Astrocyte (in vitro differentiated cells and primary cell): ENCODE measurements at regions not wholly inside any gene's neighbourhood (a gene's known extent, or its start where the extent isn't known, plus 50 kb on each side); places are given as distances from the start of the nearest gene placed in this dataset.

Source experiments
- DNase-seq: peaks from one replicate; pipeline ENCODE4 v3.0.0-alpha.2; 2010; ENCODE audit warnings: low read depth
- FAIRE-seq: peaks from 2 replicates; lab custom pipeline; 2011; peaks lifted over from hg19 to GRCh38; lab: Jason Lieb, UNC
- H2AFZ ChIP-seq: 2 replicates; pipeline ENCODE4 v1.6.0; 2012; ENCODE audit warnings: low read depth, low read length, inconsistent platforms
- H3K27ac ChIP-seq: 2 replicates; pipeline ENCODE4 v1.5.1; 2011; ENCODE audit warnings: low read depth, low read length, inconsistent platforms
- H3K27me3 ChIP-seq: 2 replicates; pipeline ENCODE4 v1.6.0; 2011; ENCODE audit warnings: low read length, inconsistent platforms; ENCODE audit not compliant: insufficient read depth
- H3K36me3 ChIP-seq: 2 replicates; pipeline ENCODE4 v1.5.1; 2011; ENCODE audit warnings: low read length, inconsistent platforms; ENCODE audit not compliant: insufficient read depth
- H3K4me1 ChIP-seq: 2 replicates; pipeline ENCODE4 v1.5.1; 2011; ENCODE audit warnings: low read length, inconsistent platforms; ENCODE audit not compliant: insufficient read depth
- H3K4me2 ChIP-seq: 2 replicates; pipeline ENCODE4 v1.6.0; 2012; ENCODE audit warnings: low read length, inconsistent platforms
- H3K4me3 ChIP-seq: 2 replicates; pipeline ENCODE4 v1.5.1; 2011; ENCODE audit warnings: low read depth, mild to moderate bottlenecking, low read length, inconsistent platforms; ENCODE audit not compliant: insufficient read depth
- H3K79me2 ChIP-seq: 2 replicates; pipeline ENCODE4 v1.6.0; 2012; ENCODE audit warnings: mild to moderate bottlenecking, low read length, inconsistent platforms; ENCODE audit not compliant: insufficient read depth
- H3K9ac ChIP-seq: 2 replicates; pipeline ENCODE4 v1.6.0; 2012; ENCODE audit warnings: mild to moderate bottlenecking, low read length, inconsistent platforms
- H3K9me3 ChIP-seq: 2 replicates; pipeline ENCODE4 v1.5.1; 2012; ENCODE audit warnings: low read depth, mild to moderate bottlenecking, low read length, inconsistent platforms; ENCODE audit not compliant: insufficient read depth
- H4K20me1 ChIP-seq: 2 replicates; pipeline ENCODE4 v1.6.0; 2012; ENCODE audit warnings: low read length, inconsistent platforms; ENCODE audit not compliant: insufficient read depth
- H3K27ac Mint-ChIP-seq: one replicate; pipeline ENCODE4 v1.8.0; 2021; ENCODE audit warnings: mild to moderate bottlenecking, mixed read lengths; ENCODE audit not compliant: unreplicated experiment
- H3K27me3 Mint-ChIP-seq: one replicate; pipeline ENCODE4 v1.8.0; 2021; ENCODE audit warnings: low read depth, mixed read lengths; ENCODE audit not compliant: unreplicated experiment
- H3K36me3 Mint-ChIP-seq: one replicate; pipeline ENCODE4 v1.8.0; 2021; ENCODE audit warnings: low read depth, mixed read lengths; ENCODE audit not compliant: unreplicated experiment
- H3K4me1 Mint-ChIP-seq: one replicate; pipeline ENCODE4 v1.8.0; 2021; ENCODE audit warnings: low read depth, mixed read lengths; ENCODE audit not compliant: unreplicated experiment
- H3K4me3 Mint-ChIP-seq: one replicate; pipeline ENCODE4 v1.8.0; 2021; ENCODE audit warnings: mild to moderate bottlenecking, moderate library complexity, mixed read lengths; ENCODE audit not compliant: unreplicated experiment
- H3K9me3 Mint-ChIP-seq: one replicate; pipeline ENCODE4 v1.8.0; 2021; ENCODE audit warnings: mild to moderate bottlenecking, mixed read lengths; ENCODE audit not compliant: unreplicated experiment
- EZH2 ChIP-seq: IDR thresholded peaks from 2 replicates; pipeline ENCODE4 v1.6.1; 2012; ENCODE audit warnings: mild to moderate bottlenecking, low read length, inconsistent platforms; ENCODE audit not compliant: insufficient read depth
- TF ChIP-seq, protein P1 (sequence below): IDR thresholded peaks from 2 replicates; pipeline ENCODE4 v1.5.1; 2011; ENCODE audit warnings: low read depth, mild to moderate bottlenecking, inconsistent platforms, low read length, moderate library complexity; ENCODE audit not compliant: insufficient read depth

DNA sequence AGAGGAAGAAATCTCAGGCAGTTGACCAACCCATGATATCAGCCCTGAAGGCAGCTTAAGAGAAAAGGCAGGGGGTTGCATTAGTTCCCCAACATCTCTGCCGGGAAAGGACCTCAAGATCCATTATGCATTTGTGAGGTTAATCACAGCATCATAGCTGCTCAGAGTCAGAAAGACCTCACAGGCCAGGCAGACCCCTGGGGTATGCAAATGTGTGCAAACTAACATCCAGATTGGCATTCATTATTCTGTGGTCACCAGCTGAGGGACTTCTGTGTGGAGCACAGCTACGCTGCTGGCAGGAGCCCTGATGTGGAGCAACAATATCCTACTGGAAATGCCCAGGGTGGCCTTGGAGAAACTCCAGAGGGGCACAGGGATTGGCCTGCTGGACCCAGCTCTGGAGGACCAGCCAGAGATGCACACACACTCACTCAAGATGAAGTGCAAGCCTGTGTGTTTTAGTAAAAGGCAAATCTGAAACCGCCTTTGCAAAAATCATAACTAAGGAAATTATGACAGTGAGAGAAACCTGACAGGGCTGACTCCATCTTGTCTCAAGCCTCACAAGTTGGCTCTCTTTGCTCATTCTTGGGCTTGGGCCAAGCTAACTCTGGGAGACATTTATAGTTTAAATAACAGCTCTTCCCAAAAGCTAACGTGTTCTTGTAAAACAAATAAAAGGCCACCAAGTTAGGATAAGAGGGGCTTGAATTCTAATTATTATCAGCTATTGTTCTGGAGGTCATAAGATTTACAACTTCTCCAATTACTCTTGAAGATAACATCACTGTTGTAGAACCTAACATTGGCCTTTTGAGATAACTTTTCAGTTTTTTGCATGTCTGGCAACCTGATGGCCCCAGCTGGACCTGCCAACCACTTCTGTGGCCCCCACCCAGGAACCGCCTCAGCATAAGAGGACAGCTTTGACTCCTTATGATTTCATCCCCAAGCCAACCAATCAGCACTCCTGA is 257.1 kb downstream of the UACA start:
- H3K9me3 Mint-ChIP-seq = peaks cover 14% of the 10 kb centered on the region
- Histone ChIP-seq H3K27ac (peak overlapping the region; percentile 47), H3K27me3 (no peaks in the 10 kb centered on the region), H4K20me1 (no peaks in the 10 kb centered on the region), H3K36me3 (no peaks in the 10 kb centered on the region), H3K4me1 (peaks cover 49% of the 10 kb centered on the region), H3K79me2 (no peaks in the 10 kb centered on the region), H2AFZ (no peak overlapping the region), H3K9ac (no peak overlapping the region), H3K4me3 (no peak overlapping the region), H3K9me3 (peaks cover 6% of the 10 kb centered on the region), H3K4me2 (peak overlapping the region; percentile 46)
- peaks cover 6% of the 10 kb centered on the region for H3K36me3 Mint-ChIP-seq
- no peak overlapping the region for H3K4me3 Mint-ChIP-seq
- peaks cover 42% of the 10 kb centered on the region for H3K4me1 Mint-ChIP-seq
- DNase-seq (no peak), FAIRE-seq (no peak)
- H3K27ac Mint-ChIP-seq = peak overlapping the region; percentile 30
- no peak for TF ChIP-seq EZH2
- TF ChIP-seq, protein P1, sequence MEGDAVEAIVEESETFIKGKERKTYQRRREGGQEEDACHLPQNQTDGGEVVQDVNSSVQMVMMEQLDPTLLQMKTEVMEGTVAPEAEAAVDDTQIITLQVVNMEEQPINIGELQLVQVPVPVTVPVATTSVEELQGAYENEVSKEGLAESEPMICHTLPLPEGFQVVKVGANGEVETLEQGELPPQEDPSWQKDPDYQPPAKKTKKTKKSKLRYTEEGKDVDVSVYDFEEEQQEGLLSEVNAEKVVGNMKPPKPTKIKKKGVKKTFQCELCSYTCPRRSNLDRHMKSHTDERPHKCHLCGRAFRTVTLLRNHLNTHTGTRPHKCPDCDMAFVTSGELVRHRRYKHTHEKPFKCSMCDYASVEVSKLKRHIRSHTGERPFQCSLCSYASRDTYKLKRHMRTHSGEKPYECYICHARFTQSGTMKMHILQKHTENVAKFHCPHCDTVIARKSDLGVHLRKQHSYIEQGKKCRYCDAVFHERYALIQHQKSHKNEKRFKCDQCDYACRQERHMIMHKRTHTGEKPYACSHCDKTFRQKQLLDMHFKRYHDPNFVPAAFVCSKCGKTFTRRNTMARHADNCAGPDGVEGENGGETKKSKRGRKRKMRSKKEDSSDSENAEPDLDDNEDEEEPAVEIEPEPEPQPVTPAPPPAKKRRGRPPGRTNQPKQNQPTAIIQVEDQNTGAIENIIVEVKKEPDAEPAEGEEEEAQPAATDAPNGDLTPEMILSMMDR = no peak
- peaks cover 20% of the 10 kb centered on the region for H3K27me3 Mint-ChIP-seq

DNA sequence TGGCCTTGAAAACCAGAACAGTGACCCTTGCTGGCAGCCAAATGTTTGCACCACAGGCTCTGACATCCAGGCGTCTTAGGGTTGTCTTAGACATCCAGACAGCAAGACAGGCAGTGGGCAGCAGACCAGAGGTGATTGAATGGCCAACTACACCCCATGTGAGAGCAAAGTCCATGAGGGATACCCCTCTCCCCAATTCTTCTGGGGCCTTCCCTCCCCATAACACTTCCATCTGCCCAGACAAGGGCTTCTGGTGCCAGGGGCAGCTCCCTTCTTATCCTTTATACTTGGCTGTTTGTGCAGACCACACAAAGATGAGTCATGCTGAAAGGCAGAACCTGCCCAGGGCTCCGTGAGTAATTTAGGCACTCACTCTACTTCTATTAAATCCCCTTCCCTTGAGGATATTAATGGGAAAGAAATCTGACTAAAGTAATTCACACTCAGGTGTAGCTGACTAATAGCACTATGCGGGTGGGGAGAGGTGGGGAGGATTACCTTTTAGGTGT is 257.9 kb downstream of the UACA start:
- peak overlapping the region; percentile 46 for H3K4me2 ChIP-seq
- H3K4me3 ChIP-seq = no peak overlapping the region
- H3K36me3 Mint-ChIP-seq = peaks cover 4% of the 10 kb centered on the region
- H3K4me1 ChIP-seq = peaks cover 50% of the 10 kb centered on the region
- H3K9ac ChIP-seq = no peak overlapping the region
- H3K79me2 ChIP-seq = no peaks in the 10 kb centered on the region
- no peaks in the 10 kb centered on the region for H4K20me1 ChIP-seq
- H3K9me3 ChIP-seq = peaks cover 6% of the 10 kb centered on the region
- no peaks in the 10 kb centered on the region for H3K36me3 ChIP-seq
- peaks cover 9% of the 10 kb centered on the region for H3K9me3 Mint-ChIP-seq
- H3K27me3 ChIP-seq = peaks cover 1% of the 10 kb centered on the region
- H3K4me1 Mint-ChIP-seq = peaks cover 43% of the 10 kb centered on the region
- H2AFZ ChIP-seq = no peak overlapping the region
- peak overlapping the region; percentile 30 for H3K27ac Mint-ChIP-seq
- TF ChIP-seq, protein P1 = no peak
- TF ChIP-seq EZH2 = no peak
- peak; percentile 91 for DNase-seq
- H3K27me3 Mint-ChIP-seq = peaks cover 26% of the 10 kb centered on the region
- H3K27ac ChIP-seq = peak overlapping the region; percentile 47
- no peak for FAIRE-seq
- no peak overlapping the region for H3K4me3 Mint-ChIP-seq
